Keratinocyte (primary cell): ENCODE measurements at regions not wholly inside any gene's neighbourhood (a gene's known extent, or its start where the extent isn't known, plus 50 kb on each side); places are given as distances from the start of the nearest gene placed in this dataset.

Experiments
- DNase-seq: peaks from one replicate; pipeline ENCODE4 v3.0.0-alpha.2; 2011; ENCODE audit warnings: low read depth, missing footprints, low spot score
- FAIRE-seq: peaks from 2 replicates; lab custom pipeline; 2011; peaks lifted over from hg19 to GRCh38; lab: Jason Lieb, UNC
- H2AFZ ChIP-seq: 2 replicates; pipeline ENCODE4 v1.6.0; 2012; ENCODE audit warnings: low read length, control low read depth, inconsistent platforms; ENCODE audit not compliant: control insufficient read depth
- H3K27ac ChIP-seq: 2 replicates; pipeline ENCODE4 v1.5.1; 2011; ENCODE audit warnings: low read length; ENCODE audit not compliant: control insufficient read depth, insufficient read depth
- H3K27me3 ChIP-seq: 3 replicates; pipeline ENCODE4 v1.6.0; 2011; ENCODE audit warnings: low read length; ENCODE audit not compliant: control insufficient read depth, insufficient read depth; ENCODE audit errors: extremely low read depth
- H3K36me3 ChIP-seq, 2 experiments: 2 replicates in 1 of 2; 3 replicates in 1 of 2; pipeline ENCODE4 v1.5.1; 2011; ENCODE audit warnings: low read length in 2 of 2, mild to moderate bottlenecking in 1 of 2; ENCODE audit not compliant: control insufficient read depth in 2 of 2, insufficient read depth in 2 of 2; ENCODE audit errors: extremely low read depth in 1 of 2
- H3K4me1 ChIP-seq: 3 replicates; pipeline ENCODE4 v1.5.1; 2011; ENCODE audit warnings: low read length; ENCODE audit not compliant: control insufficient read depth, insufficient read depth; ENCODE audit errors: extremely low read depth
- H3K4me2 ChIP-seq: 3 replicates; pipeline ENCODE4 v1.6.0; 2011; ENCODE audit warnings: low read depth, low read length; ENCODE audit not compliant: control insufficient read depth, insufficient read depth; ENCODE audit errors: extremely low read depth
- H3K4me3 ChIP-seq, 3 experiments: fragments of 200-600 bp in 1 of 3; sonication (generic) in 1 of 3; 2 replicates in 2 of 3; 3 replicates in 1 of 3; pipeline ENCODE4 v1.5.1; 2011 to 2016; ENCODE audit warnings: low read length in 3 of 3, mild to moderate bottlenecking in 3 of 3, control low read depth in 2 of 3, inconsistent platforms in 1 of 3, low read depth in 1 of 3, mixed read lengths in 1 of 3, mixed run types in 1 of 3, moderate library complexity in 1 of 3; ENCODE audit not compliant: control insufficient read depth in 2 of 3, insufficient read depth in 2 of 3; ENCODE audit errors: extremely low read depth in 1 of 3
- H3K79me2 ChIP-seq: 2 replicates; pipeline ENCODE4 v1.6.0; 2012; ENCODE audit warnings: low read length; ENCODE audit not compliant: control insufficient read depth, insufficient read depth
- H3K9ac ChIP-seq: 3 replicates; pipeline ENCODE4 v1.6.0; 2011; ENCODE audit warnings: low read length; ENCODE audit not compliant: control insufficient read depth, insufficient read depth; ENCODE audit errors: extremely low read depth
- H3K9me1 ChIP-seq: 3 replicates; pipeline ENCODE4 v1.6.0; 2011; ENCODE audit warnings: low read length; ENCODE audit not compliant: control insufficient read depth, insufficient read depth; ENCODE audit errors: extremely low read depth
- H3K9me3 ChIP-seq: 2 replicates; pipeline ENCODE4 v1.5.1; 2012; ENCODE audit warnings: low read depth, low read length; ENCODE audit not compliant: control insufficient read depth
- H4K20me1 ChIP-seq: 3 replicates; pipeline ENCODE4 v1.6.0; 2011; ENCODE audit warnings: low read length; ENCODE audit not compliant: control insufficient read depth, insufficient read depth; ENCODE audit errors: extremely low read depth
- CTCF ChIP-seq, 3 experiments: IDR thresholded peaks in 1 of 3; conservative IDR thresholded peaks in 1 of 3; optimal IDR thresholded peaks in 1 of 3; 2 replicates in 2 of 3; 3 replicates in 1 of 3; pipeline versions ENCODE3 to v1.5.1; 2011; ENCODE audit warnings: low read length in 3 of 3, mild to moderate bottlenecking in 3 of 3, moderate library complexity in 2 of 3, control low read depth in 1 of 3, inconsistent platforms in 1 of 3; ENCODE audit not compliant: insufficient read depth in 2 of 3; ENCODE audit errors: extremely low read depth in 1 of 3
- EZH2 ChIP-seq: IDR thresholded peaks from one replicate; pipeline ENCODE4 v1.6.1; 2012; ENCODE audit warnings: inconsistent platforms, mild to moderate bottlenecking, low read length, moderate library complexity
- dilution Hi-C: fragments of 300-500 bp; cut with MboI; formaldehyde crosslinking; loops from one replicate; pipeline ENCODE4 v1.7.0; 2020; ENCODE audit warnings: low sequenced_read_pairs; ENCODE audit not compliant: extremely low pct_ligation_motif_present

- TF ChIP-seq CTCF (optimal IDR thresholded peaks at IDR 0.05 in 1 of 3, IDR thresholded peaks at IDR 0.05 in 1 of 3, conservative IDR thresholded peaks at IDR 0.05 in 1 of 3; ENCODE audit: extremely low read depth in 1 of 3, insufficient read depth in 2 of 3, low read length in 3 of 3) (no peak), EZH2 (no peak)
- Histone ChIP-seq H3K9me3 (no peaks in the 10 kb centered on the region), H3K9me1 (no peaks in the 10 kb centered on the region), H3K4me3 (no peak overlapping the region), H2AFZ (no peak overlapping the region), H3K79me2 (no peaks in the 10 kb centered on the region), H3K9ac (no peak overlapping the region), H3K36me3 (no peaks in the 10 kb centered on the region), H3K27me3 (no peaks in the 10 kb centered on the region), H4K20me1 (no peaks in the 10 kb centered on the region), H3K27ac (no peak overlapping the region), H3K4me1 (no peaks in the 10 kb centered on the region), H3K4me2 (no peak overlapping the region)
- FAIRE-seq: no peak
- dilution Hi-C loops: no loop called here
- no peak for DNase-seq
These were observed 186.3 kb downstream of the PTN start for GRCh38 chr7:137157256-137157655.

GRCh38 chr7:137151690-137152052 is 191.9 kb downstream of the PTN start:
- Histone ChIP-seq H3K4me3 (no peak overlapping the region), H3K79me2 (no peaks in the 10 kb centered on the region), H3K9me1 (no peaks in the 10 kb centered on the region), H3K4me2 (no peak overlapping the region), H3K9me3 (no peaks in the 10 kb centered on the region), H2AFZ (no peak overlapping the region), H3K27me3 (no peaks in the 10 kb centered on the region), H3K27ac (no peak overlapping the region), H4K20me1 (no peaks in the 10 kb centered on the region), H3K4me1 (no peaks in the 10 kb centered on the region), H3K36me3 (no peaks in the 10 kb centered on the region), H3K9ac (no peak overlapping the region)
- FAIRE-seq: no peak
- no peak for DNase-seq
- dilution Hi-C loops: no loop called here
- TF ChIP-seq EZH2 (no peak), CTCF (optimal IDR thresholded peaks at IDR 0.05 in 1 of 3, IDR thresholded peaks at IDR 0.05 in 1 of 3, conservative IDR thresholded peaks at IDR 0.05 in 1 of 3; ENCODE audit: extremely low read depth in 1 of 3, insufficient read depth in 2 of 3, low read length in 3 of 3) (no peak)
